ENCODE measurements at regions not wholly inside any gene's neighbourhood (a gene's known extent, or its start where the extent isn't known, plus 50 kb on each side); places are given as distances from the start of the nearest gene placed in this dataset.

- Histone ChIP-seq H3K4me1 (no peaks in the 10 kb centered on the region), H3K9me3 (no peaks in the 10 kb centered on the region), H3K4me3 (ENCODE audit: low read depth, low read length) (no peak overlapping the region), H3K36me3 (no peaks in the 10 kb centered on the region), H3K27me3 (no peaks in the 10 kb centered on the region)
- peak; percentile 27 for DNase-seq
- TF ChIP-seq CTCF (IDR thresholded peaks at IDR 0.05; ENCODE audit: low read depth, low read length): no peak
Observed at GRCh38 chr13:68076046-68076445, 845.9 kb upstream of the PCDH9 start.

- no peak for DNase-seq
Observed at GRCh38 chr13:68066879-68067513, 836.9 kb upstream of the PCDH9 start.

DNA sequence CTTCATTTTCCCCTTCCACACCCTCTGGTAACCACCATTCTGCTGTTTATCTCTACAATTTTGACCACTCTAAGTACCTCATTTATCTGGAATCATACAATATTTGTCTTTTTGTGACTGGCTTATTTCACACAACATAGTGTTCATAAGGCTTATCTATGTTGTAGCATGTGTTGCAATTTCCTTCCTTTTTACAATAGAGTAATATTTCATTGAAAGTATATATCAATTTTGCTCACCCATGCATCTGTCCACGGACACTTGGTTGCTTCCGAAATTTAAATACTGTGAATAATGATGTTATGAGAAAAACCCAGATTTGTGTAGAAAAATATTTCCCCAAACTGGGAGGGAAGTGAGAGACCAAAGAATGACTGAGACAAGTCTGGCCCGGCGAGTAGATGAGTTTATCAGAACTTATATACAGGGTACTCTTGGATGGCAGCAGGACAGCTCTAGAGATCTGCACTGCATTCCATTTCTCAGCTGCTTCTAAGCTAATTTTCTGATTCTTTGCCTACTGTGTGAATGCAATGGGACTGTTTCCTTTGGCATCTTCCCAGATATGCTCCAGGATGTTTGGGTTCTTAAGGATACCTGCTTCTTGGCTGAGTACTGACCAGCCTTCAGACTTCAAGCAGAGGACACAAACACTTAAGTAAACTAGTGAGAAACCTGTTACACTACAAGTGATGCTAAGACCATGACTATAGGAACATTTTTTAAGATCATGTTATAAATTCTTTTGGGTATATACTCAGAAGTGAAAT lies 834.0 kb upstream of the PCDH9 start:
- H3K27me3 ChIP-seq: no peaks in the 10 kb centered on the region
- no peak overlapping the region for H3K4me3 ChIP-seq (ENCODE audit: low read depth, low read length)
- peaks cover 3% of the 10 kb centered on the region; the same call in 1 of the 2 replicates for H3K9me3 ChIP-seq
- H3K4me1 ChIP-seq: 0 out of 2 replicates have a peak, but pooled peaks cover 4% of the 10 kb centered on the region
- no peaks in the 10 kb centered on the region for H3K36me3 ChIP-seq
- TF ChIP-seq CTCF (IDR thresholded peaks at IDR 0.05; ENCODE audit: low read depth, low read length): no peak
- DNase-seq: no peak

More at GRCh38 chr13:68066879-68067513, 836.9 kb upstream of the PCDH9 start:
- Histone ChIP-seq H3K4me3 (ENCODE audit: low read depth, low read length) (no peak overlapping the region), H3K9me3 (peaks cover 3% of the 10 kb centered on the region; the same call in 1 of the 2 replicates), H3K4me1 (0 out of 2 replicates have a peak, but pooled peaks cover 4% of the 10 kb centered on the region), H3K27me3 (no peaks in the 10 kb centered on the region), H3K36me3 (no peaks in the 10 kb centered on the region)
- TF ChIP-seq CTCF (IDR thresholded peaks at IDR 0.05; ENCODE audit: low read depth, low read length): no peak

DNA sequence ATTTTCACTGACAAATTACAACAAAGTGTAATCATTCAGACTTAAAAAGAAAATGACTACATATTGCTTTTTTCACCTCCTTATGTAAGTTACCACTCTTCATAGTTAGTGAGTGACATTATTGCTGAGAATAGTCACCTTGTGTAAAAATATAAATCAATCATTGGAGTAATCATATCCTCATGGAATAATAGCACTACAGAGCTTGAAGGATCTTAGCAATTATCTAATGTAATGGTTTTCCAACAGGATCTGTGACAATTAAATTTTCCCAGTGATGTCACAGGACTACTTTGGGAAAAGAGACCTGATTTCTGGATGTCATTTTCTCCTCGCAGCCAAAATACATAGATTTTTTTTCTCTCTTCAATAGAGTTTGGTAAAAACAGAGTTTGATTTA lies 833.0 kb upstream of the PCDH9 start:
- H3K36me3 ChIP-seq: no peaks in the 10 kb centered on the region
- DNase-seq: no peak
- TF ChIP-seq CTCF (IDR thresholded peaks at IDR 0.05; ENCODE audit: low read depth, low read length): no peak
- H3K9me3 ChIP-seq: peaks cover 3% of the 10 kb centered on the region; the same call in 1 of the 2 replicates
- H3K4me3 ChIP-seq (ENCODE audit: low read depth, low read length): no peak overlapping the region
- 0 out of 2 replicates have a peak, but pooled peaks cover 4% of the 10 kb centered on the region for H3K4me1 ChIP-seq
- H3K27me3 ChIP-seq: no peaks in the 10 kb centered on the region

GRCh38 chr13:68057836-68058235 lies 827.7 kb upstream of the PCDH9 start:
- Histone ChIP-seq H3K4me3 (ENCODE audit: low read depth, low read length) (no peak overlapping the region), H3K27me3 (no peaks in the 10 kb centered on the region), H3K4me1 (no peaks in the 10 kb centered on the region), H3K36me3 (no peaks in the 10 kb centered on the region), H3K9me3 (peaks cover 5% of the 10 kb centered on the region; the same call in 1 of the 2 replicates)
- TF ChIP-seq CTCF (IDR thresholded peaks at IDR 0.05; ENCODE audit: low read depth, low read length): no peak
- no peak for DNase-seq
